SK-N-SH (cell line): ENCODE measurements at regions not wholly inside any gene's neighbourhood (a gene's known extent, or its start where the extent isn't known, plus 50 kb on each side); places are given as distances from the start of the nearest gene placed in this dataset.

Experiments used
- CTCF ChIA-PET: fragments of 300-600, 350-600 bp; formaldehyde crosslinking; extraction: SDS; loops from one replicate; lab custom pipeline; 2021; lab: Yijun Ruan, JAX
- POLR2A ChIA-PET: fragments of 350-600 bp; sonication (Branson Sonifier 250); formaldehyde crosslinking; extraction: SDS; loops from one replicate; lab custom pipeline; 2020; ENCODE audit warnings: antibody characterized with exemption, inconsistent platforms; lab: Yijun Ruan, JAX
- DNase-seq: peaks from one replicate; pipeline ENCODE4 v3.0.0; 2012
- H2AFZ ChIP-seq: fragments of 200-600 bp; sonication (generic); 2 replicates; pipeline ENCODE4 v1.8.1; 2016; ENCODE audit warnings: antibody characterized with exemption, mild to moderate bottlenecking, low read depth
- H3F3A ChIP-seq: fragments of 200-600 bp; sonication (generic); replicated peaks from 2 replicates; pipeline ENCODE3; 2016; ENCODE audit warnings: antibody characterized with exemption, mild to moderate bottlenecking; ENCODE audit not compliant: insufficient read depth
- H3K27ac ChIP-seq, 2 experiments: fragments of 200-500 bp in 1 of 2; fragments of 200-600 bp in 1 of 2; sonication (Bioruptor generic) in 1 of 2; sonication (generic), shearing (Covaris generic) in 1 of 2; 2 replicates each; pipeline versions ENCODE4 v1.5.1 to v1.6.1; 2014 to 2016; ENCODE audit warnings: low read depth in 2 of 2, inconsistent platforms in 1 of 2, low read length in 1 of 2, mild to moderate bottlenecking in 1 of 2, mixed read lengths in 1 of 2
- H3K27me3 ChIP-seq: fragments of 200-600 bp; sonication (generic), shearing (Covaris generic); 2 replicates; pipeline ENCODE4 v1.6.1; 2016; ENCODE audit warnings: mixed run types; ENCODE audit not compliant: insufficient read depth
- H3K36me3 ChIP-seq, 2 experiments: fragments of 200-500 bp in 1 of 2; fragments of 200-600 bp in 1 of 2; sonication (Bioruptor generic) in 1 of 2; sonication (generic) in 1 of 2; replicated peaks in 1 of 2; 2 replicates each; pipeline versions ENCODE3 to v1.5.1; 2014 to 2016; ENCODE audit warnings: low read length in 1 of 2, mild to moderate bottlenecking in 1 of 2; ENCODE audit not compliant: insufficient read depth in 2 of 2, control insufficient read depth in 1 of 2
- H3K4me1 ChIP-seq, 2 experiments: fragments of 200-500 bp in 1 of 2; fragments of 200-600 bp in 1 of 2; sonication (Bioruptor generic) in 1 of 2; sonication (generic), shearing (Covaris generic) in 1 of 2; 2 replicates each; pipeline versions ENCODE4 v1.5.1 to v1.6.1; 2014 to 2016; ENCODE audit warnings: low read depth in 1 of 2, low read length in 1 of 2, mixed run types in 1 of 2; ENCODE audit not compliant: insufficient read depth in 2 of 2, control insufficient read depth in 1 of 2
- H3K4me2 ChIP-seq: fragments of 200-600 bp; sonication (generic), shearing (Covaris generic); 2 replicates; pipeline ENCODE4 v1.6.1; 2017; ENCODE audit warnings: mixed run types
- H3K4me3 ChIP-seq, 2 experiments: fragments of 200-500 bp in 1 of 2; fragments of 200-600 bp in 1 of 2; sonication (Bioruptor generic) in 1 of 2; sonication (generic), shearing (Covaris generic) in 1 of 2; 2 replicates each; pipeline versions ENCODE4 v1.5.1 to v1.8.1; 2014 to 2016; ENCODE audit warnings: low read depth in 2 of 2, inconsistent platforms in 1 of 2, low read length in 1 of 2, mild to moderate bottlenecking in 1 of 2, mixed read lengths in 1 of 2, moderate library complexity in 1 of 2
- H3K79me2 ChIP-seq: fragments of 200-600 bp; sonication (generic); 2 replicates; pipeline ENCODE4 v1.8.1; 2017; ENCODE audit warnings: mild to moderate bottlenecking; ENCODE audit not compliant: insufficient read depth
- H3K9ac ChIP-seq: fragments of 200-600 bp; sonication (generic); 2 replicates; pipeline ENCODE4 v1.6.1; 2017; ENCODE audit warnings: mixed run types
- H3K9me2 ChIP-seq: fragments of 200-600 bp; sonication (generic); 2 replicates; pipeline ENCODE4 v1.6.1; 2017; ENCODE audit warnings: mixed run types
- H3K9me3 ChIP-seq: fragments of 200-600 bp; sonication (generic); 2 replicates; pipeline ENCODE4 v1.6.1; 2017; ENCODE audit warnings: mixed run types, mild to moderate bottlenecking, moderate library complexity
- H4K20me1 ChIP-seq: fragments of 200-600 bp; sonication (generic); 2 replicates; pipeline ENCODE4 v1.6.1; 2017; ENCODE audit warnings: mild to moderate bottlenecking, mixed run types; ENCODE audit not compliant: insufficient read depth
- CHD2 ChIP-seq: fragments of 150-350 bp; IDR thresholded peaks from 2 replicates; pipeline ENCODE4 v1.6.1; 2018; ENCODE audit warnings: low read length; ENCODE audit not compliant: partially characterized antibody
- CTCF ChIP-seq: fragments of 200-600 bp; sonication (generic); IDR thresholded peaks from 2 replicates; pipeline ENCODE4 v1.6.1; 2017; ENCODE audit warnings: antibody characterized with exemption, mild to moderate bottlenecking, moderate library complexity
- EP300 ChIP-seq, 2 experiments: IDR thresholded peaks; 2 replicates each; pipeline versions ENCODE4 v1.4.0 to v1.6.1; 2012; ENCODE audit warnings: borderline replicate concordance in 1 of 2, low read depth in 1 of 2, low read length in 1 of 2
- EZH2phosphoT487 ChIP-seq: fragments of 200-600 bp; sonication (generic); IDR thresholded peaks from 2 replicates; pipeline ENCODE4 v1.6.1; 2017; ENCODE audit warnings: low read depth, mixed run types, mild to moderate bottlenecking, antibody characterized with exemption, moderate library complexity, borderline replicate concordance
- NFIC ChIP-seq: IDR thresholded peaks from 2 replicates; pipeline ENCODE4 v1.4.0; 2012; ENCODE audit warnings: borderline replicate concordance
- NRF1 ChIP-seq: IDR thresholded peaks from 2 replicates; pipeline ENCODE4 v1.6.1; 2012; ENCODE audit warnings: low read depth, mild to moderate bottlenecking, low read length
- POLR2AphosphoS5 ChIP-seq: IDR thresholded peaks from 2 replicates; pipeline ENCODE4 v1.6.1; 2012; ENCODE audit warnings: low read depth, low read length
- REST ChIP-seq: IDR thresholded peaks from 2 replicates; pipeline ENCODE4 v1.6.1; 2012; ENCODE audit warnings: mild to moderate bottlenecking, low read depth, low read length, moderate library complexity
- RFX5 ChIP-seq: IDR thresholded peaks from 2 replicates; pipeline ENCODE4 v1.6.1; 2012; ENCODE audit warnings: mild to moderate bottlenecking, improper control_type of control experiment, low read length
- TCF12 ChIP-seq: IDR thresholded peaks from 2 replicates; pipeline ENCODE4 v1.4.0; 2012
- TEAD4 ChIP-seq: IDR thresholded peaks from 2 replicates; pipeline ENCODE4 v1.4.0; 2012; ENCODE audit warnings: mild to moderate bottlenecking, borderline replicate concordance; ENCODE audit not compliant: insufficient read depth
- USF2 ChIP-seq: fragments of 150-350 bp; IDR thresholded peaks from 2 replicates; pipeline ENCODE4 v1.6.1; 2017; ENCODE audit warnings: antibody characterized with exemption, low read length, low read depth, borderline replicate concordance
- WGBS: methylation state at CpG from one replicate; pipeline ENCODE4 v1.1.6; 2017; ENCODE audit warnings: low lambda C conversion rate; 5-methylcytosine and 5-hydroxymethylcytosine counted together

GRCh38 chr1:56229186-56229585 lies 350.2 kb downstream of the PLPP3 start:
- H3K79me2 ChIP-seq: no peaks in the 10 kb centered on the region
- WGBS: 65% methylated on average over 8 of the region's 8 CpGs
- no peaks in the 10 kb centered on the region for H3K36me3 ChIP-seq
- no peaks in the 10 kb centered on the region for H4K20me1 ChIP-seq
- H3K9ac ChIP-seq: no peak overlapping the region
- CTCF ChIA-PET: no interaction called here
- no peak for DNase-seq
- H3K9me3 ChIP-seq: no peaks in the 10 kb centered on the region
- no peak overlapping the region for H3K27ac ChIP-seq
- no peaks in the 10 kb centered on the region for H3K27me3 ChIP-seq
- no peaks in the 10 kb centered on the region for H3F3A ChIP-seq
- no peak overlapping the region for H3K4me3 ChIP-seq
- no peaks in the 10 kb centered on the region for H3K9me2 ChIP-seq
- no peak overlapping the region for H2AFZ ChIP-seq
- H3K4me2 ChIP-seq: no peak overlapping the region
- H3K4me1 ChIP-seq: peaks cover 0 to 4% of the 10 kb centered on the region in 2 experiments; a peak in 1 of 4 replicates
- TF ChIP-seq CTCF (no peak), USF2 (no peak), NRF1 (no peak), REST (no peak), EP300 (IDR thresholded peaks at IDR 0.05; ENCODE audit: borderline replicate concordance in 1 of 2, low read depth in 1 of 2, low read length in 1 of 2) (no peak), NFIC (no peak), RFX5 (no peak)
- POLR2A ChIA-PET: no interaction called here

GRCh38 chr1:56227886-56228285 lies 351.5 kb downstream of the PLPP3 start:
- 65% methylated on average over 3 of the region's 3 CpGs for WGBS
- CTCF ChIA-PET: interaction anchor here (1.0 kb wide), 1 partner anchor 39 kb away, joined by 3 read pairs; no protein-coding TSS in a partner anchor
- POLR2A ChIA-PET: no interaction called here

More at GRCh38 chr1:56227886-56228285, 351.5 kb downstream of the PLPP3 start:
- Histone ChIP-seq H3K4me2 (no peak overlapping the region), H3K36me3 (no peaks in the 10 kb centered on the region), H3K27me3 (no peaks in the 10 kb centered on the region), H3K79me2 (no peaks in the 10 kb centered on the region), H3K4me1 (no peaks in the 10 kb centered on the region; a peak in 1 of 4 replicates), H3K9ac (no peak overlapping the region), H3K27ac (no peak overlapping the region), H4K20me1 (no peaks in the 10 kb centered on the region), H3K4me3 (no peak overlapping the region), H3K9me3 (no peaks in the 10 kb centered on the region), H3F3A (no peaks in the 10 kb centered on the region), H3K9me2 (no peaks in the 10 kb centered on the region), H2AFZ (no peak overlapping the region)
- TF ChIP-seq CHD2 (no peak), USF2 (no peak), TCF12 (no peak), EZH2phosphoT487 (no peak), TEAD4 (no peak), POLR2AphosphoS5 (no peak)
- no peak for DNase-seq
